ENCODE measurements at regions not wholly inside any gene's neighbourhood (a gene's known extent, or its start where the extent isn't known, plus 50 kb on each side); places are given as distances from the start of the nearest gene placed in this dataset.

GRCh38 chr11:86171627-86172026 is 72.9 kb upstream of the EED start:
- no peak for TF ChIP-seq POLR2A (IDR thresholded peaks at IDR 0.05)
- TF ChIP-seq CTCF (IDR thresholded peaks at IDR 0.05), result no peak

All from thyroid gland (tissue), 4 donors.